NCI-H2029 treated with DMSO at 0.1 percent for 48 hours (cell line): ENCODE measurements at regions not wholly inside any gene's neighbourhood (a gene's known extent, or its start where the extent isn't known, plus 50 kb on each side); places are given as distances from the start of the nearest gene placed in this dataset.
A peak's percentile ranks its signal among the peaks of the same experiment; 100 is the strongest.

ENCODE experiments used
- DNase-seq: peaks from one replicate; lab custom pipeline; 2025; lab: John Stamatoyannopoulos, UW

- no peak for DNase-seq
Observed at GRCh38 chr4:26105815-26106699, 192.0 kb downstream of the SMIM20 start.

- no peak for DNase-seq
Observed at GRCh38 chr4:26106776-26107175, 192.8 kb downstream of the SMIM20 start.

DNA sequence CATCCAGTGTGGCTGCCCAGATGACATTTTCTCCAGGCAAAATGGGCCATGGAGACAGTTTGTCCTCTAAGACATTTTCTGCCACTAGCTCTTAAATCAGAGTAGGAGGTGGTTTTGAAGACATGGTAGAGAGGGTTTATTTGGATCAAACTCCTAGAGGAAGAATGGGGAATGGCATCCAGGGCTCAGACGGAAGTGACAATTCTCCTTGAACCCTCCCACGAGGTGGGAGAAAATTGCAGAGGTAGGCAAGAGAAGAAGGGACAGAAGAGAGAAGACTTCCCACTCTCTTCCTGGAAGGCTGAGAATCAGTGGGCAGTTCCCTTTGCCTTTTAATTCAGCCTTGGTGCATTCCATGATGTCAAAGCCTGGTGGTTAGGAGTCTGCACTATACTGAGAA lies 194.0 kb downstream of the SMIM20 start:
- DNase-seq = no peak

GRCh38 chr4:26110493-26110892 lies 196.5 kb downstream of the SMIM20 start:
- DNase-seq = no peak

DNA sequence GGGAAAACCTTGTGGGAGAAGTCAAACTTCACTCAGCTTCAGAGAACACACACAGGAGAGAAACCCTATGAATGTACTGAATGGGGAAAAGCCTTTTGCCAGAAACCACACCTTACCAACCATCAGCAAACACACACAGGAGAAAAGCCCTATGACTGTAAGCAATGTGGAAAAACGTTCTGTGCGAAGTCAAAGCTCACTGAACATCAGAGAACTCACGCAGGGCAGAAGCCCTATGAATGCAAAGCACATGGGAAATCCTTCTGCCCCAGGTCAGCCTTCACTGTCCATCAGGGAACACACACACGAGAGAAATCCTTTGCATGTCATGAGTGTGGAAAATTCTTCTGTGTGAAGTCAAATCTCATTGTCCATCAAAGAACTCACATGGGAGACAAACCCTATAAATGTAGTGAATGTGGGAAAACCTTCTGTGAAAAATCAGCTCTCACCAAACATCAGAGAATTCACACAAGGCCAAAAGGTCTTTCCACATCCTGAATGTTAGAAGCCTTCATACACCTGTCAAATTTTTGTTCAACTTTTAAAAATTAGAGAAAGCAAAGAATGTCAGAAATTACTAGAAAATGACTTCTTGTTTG lies 199.4 kb downstream of the SMIM20 start:
- no peak for DNase-seq

DNA sequence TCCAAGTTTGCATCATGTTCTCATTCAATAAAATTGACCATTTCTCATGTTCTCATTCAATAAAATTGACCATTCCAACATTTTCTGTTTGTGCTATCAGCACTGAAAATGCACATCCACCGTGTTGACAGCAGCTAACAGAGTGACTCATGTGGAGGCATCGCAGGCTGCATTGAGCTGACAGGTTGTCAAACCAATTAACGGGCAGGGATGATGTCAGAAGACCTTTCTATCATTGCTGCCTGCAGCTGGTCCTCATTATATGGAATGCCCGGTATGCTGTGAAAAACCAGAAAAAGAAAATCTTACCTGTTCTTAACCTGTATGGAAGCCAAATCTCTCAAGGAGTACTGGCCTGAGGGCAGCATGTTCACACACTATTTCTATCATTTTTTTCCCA lies 202.0 kb downstream of the SMIM20 start:
- no peak for DNase-seq

DNA sequence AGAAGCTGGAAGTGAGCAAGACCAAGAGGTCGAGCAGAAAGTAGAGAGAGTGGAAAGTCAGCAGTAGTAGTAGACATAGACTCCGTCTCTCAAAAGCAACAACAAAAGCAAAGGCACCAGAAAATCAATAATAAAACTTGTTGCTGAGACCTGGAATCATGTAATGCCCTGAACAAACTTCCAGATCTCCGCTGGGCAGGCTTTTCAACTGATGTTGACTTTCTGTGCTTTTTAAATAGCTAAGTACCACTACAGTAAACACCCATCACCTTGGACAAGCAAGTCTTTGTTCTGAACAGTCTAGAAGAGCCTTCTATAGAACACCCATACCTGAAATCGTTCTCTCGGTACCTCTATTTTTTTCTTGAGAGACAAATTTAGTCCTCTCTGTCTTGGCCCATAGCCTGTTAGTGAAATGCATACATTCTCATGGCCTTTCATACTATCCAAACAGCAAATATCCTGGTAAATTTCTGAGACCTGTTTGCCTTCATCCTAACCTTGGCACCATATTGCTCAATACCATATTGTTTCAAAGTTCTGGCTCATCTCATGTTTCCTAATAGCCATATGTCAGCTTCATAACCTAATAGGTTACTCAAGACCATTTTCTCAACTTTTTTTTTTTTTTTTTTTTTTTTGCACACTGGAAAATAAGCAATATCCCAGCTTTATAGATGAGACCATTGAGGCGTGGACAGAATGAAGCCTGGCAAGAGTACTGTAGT lies 200.6 kb upstream of the RBPJ start:
- DNase-seq = peak; percentile 34

GRCh38 chr4:26122690-26123089 lies 198.1 kb upstream of the RBPJ start:
- DNase-seq = no peak

- DNase-seq = no peak
Observed at GRCh38 chr4:26124753-26125321, 196.0 kb upstream of the RBPJ start.

GRCh38 chr4:26126143-26126718 lies 194.6 kb upstream of the RBPJ start:
- no peak for DNase-seq

DNA sequence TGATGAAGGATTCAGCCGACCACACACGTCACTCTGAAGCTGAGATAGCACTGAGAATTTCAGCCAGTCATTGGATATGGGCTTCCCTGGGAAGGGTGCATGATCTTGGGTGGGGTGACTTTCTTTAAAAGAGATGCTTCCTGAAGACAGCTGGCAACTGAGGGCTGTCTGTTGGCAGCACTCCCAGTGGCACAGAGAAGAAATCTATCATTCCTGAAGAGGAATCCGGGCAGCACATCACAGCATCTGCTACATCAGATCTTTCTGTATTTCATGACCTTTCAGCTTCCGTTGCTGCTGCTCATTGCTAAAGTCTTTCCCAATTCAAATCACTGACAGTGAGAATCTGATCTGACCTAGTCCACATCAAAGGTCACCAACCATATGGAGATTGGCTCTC lies 193.8 kb upstream of the RBPJ start:
- DNase-seq = no peak

GRCh38 chr4:26127851-26128337 lies 192.9 kb upstream of the RBPJ start:
- peak; percentile 89 for DNase-seq

GRCh38 chr4:26130173-26130572 lies 190.6 kb upstream of the RBPJ start:
- no peak for DNase-seq

DNA sequence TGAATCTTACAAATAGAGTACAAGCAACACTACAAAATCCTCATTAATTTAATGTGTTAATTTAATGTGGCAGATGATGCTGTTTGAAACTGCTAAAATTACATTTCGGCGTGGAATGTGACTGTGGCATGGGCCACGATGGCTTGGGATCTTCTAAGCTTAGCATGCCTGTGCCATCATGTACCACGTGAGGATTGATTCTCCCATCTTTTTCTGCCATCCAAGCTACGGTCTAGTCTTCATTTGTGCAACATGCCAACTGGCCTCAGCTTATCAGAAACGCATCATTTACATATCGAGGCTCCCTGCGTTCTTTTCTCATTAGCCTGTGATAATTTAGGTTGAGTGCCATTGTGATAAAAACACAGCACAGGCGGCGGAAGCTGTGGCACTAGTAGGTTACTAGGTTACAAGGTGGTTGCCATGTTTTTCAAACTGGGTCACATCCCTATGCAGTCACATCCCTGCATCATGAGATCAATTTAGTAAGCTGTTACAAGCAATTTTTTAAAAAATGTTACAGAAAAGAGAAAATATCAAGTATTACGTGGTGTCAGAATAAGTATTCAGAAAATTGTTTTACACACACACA lies 189.9 kb upstream of the RBPJ start:
- no peak for DNase-seq

DNA sequence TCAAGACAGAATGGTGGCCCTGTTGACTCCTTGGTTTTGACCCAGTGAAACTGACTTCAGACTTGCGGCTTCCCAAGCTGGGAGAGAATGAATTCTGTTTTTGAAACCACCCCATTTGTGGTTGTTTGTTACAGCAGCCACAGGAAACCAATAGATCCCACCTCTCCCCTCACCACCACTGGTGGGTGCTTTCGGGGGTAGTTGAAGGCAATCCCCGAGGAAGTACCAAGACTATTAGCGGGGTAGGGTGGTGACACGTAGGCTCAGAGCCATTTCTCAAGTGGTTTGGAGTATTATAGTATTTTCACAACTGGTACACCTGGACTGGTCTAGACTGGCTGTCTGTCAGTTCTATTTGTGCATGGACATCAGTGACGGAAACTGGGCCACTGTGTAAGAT lies 189.1 kb upstream of the RBPJ start:
- no peak for DNase-seq

GRCh38 chr4:26132858-26133257 lies 188.0 kb upstream of the RBPJ start:
- DNase-seq = no peak

DNA sequence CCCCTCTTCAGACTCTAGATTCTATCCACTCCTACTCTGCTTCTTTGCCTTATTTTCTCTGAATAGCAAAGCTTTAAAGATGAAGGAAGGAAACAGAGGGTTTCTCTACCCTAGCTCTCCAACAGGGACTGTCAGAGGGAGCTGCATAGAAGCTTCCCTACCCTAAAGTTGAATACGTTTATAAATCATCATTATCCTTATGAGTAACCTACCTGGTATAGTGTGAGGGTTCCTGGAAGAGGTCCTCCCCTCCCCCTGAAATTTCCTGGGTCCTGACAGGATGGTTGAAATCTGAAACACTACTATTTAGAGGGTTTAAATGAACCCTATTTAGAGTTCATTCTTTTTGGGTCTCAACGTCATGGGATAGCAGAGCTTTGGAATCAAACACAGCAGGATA lies 187.0 kb upstream of the RBPJ start:
- DNase-seq = no peak

DNA sequence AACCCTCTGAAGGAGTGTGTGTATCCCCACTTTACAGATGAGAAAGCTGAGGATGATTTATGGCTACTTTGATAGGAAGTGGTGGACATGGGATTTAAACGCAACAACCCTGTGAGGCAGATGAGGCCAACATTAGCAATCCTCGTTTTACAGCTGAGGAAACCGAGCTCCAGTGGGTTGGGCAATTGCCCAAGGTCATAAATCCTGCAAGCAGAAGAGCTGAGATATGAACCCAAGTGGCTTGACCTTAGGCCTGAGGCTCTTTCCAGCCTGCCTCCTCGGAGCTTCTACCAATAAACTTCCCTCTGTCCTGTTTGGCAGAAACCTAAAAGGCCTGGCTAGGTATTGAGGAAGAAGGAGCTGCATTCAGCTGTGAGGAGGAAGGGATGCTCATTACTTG lies 185.5 kb upstream of the RBPJ start:
- DNase-seq = no peak

- DNase-seq = peak; percentile 13
Observed at GRCh38 chr4:26136615-26137014, 184.2 kb upstream of the RBPJ start.

- no peak for DNase-seq
Observed at GRCh38 chr4:26137288-26137687, 183.5 kb upstream of the RBPJ start.

DNA sequence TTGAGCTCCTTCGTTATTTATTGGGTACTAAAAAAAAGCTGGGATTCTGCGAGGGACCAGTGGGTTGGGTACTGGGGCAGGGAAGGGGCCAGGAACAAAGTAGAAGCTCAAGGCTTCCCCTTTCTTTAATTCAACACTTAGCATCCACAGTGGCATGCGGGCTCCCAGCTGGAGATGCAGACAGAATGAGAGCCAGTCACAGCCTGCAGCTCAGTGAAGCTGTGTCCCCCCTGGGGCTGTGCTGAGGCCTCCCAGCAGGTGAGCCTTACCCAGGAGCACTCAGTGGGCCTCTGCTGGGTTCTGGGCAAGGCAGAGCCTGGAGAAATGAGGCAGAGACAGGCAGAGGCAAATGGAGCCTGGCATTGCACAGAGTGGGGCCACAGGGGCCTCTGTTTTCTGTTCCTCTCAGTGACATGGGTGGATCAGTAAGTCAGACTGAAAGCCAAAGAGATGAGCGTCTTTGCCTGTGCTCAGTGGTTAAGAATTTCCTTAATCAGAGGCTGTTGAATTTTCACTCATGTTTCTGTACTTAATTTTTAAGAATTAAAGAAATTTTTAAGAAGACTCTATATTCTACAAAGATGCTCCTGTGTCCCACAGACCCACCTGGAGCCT lies 181.4 kb upstream of the RBPJ start:
- no peak for DNase-seq
